ENCODE measurements at regions not wholly inside any gene's neighbourhood (a gene's known extent, or its start where the extent isn't known, plus 50 kb on each side); places are given as distances from the start of the nearest gene placed in this dataset.

DNA sequence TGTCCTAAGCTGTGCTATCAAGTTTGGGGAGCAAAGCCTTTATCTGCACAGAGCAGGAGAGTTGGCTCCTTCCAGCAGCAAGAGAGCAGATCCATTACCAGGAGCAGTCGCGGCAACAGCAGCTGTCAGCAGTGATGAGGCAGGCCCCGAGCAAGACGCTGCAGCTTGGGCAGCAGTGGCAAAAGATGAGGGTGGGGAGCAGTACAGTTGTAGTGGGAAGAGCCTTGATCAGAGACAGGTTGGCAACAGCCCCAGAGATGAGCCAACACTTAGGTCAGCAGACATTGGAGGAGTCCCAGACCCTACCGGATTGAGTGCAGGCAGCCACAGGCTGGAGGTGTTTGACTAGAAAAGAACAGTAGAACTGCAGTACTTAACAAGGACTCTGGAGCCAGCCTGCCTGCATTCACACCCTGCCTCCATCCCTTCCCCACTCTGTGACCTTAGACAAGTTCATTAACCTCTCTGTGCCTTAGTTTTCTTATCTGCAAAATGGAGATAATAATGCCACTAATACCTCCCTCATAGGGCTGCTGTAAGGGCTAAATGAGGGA lies 117.1 kb upstream of the SERTAD2 start:
- no TSS peak for BruUV-seq (replicated peaks)
- H2AFZ ChIP-seq (ENCODE audit: low read depth, low read length) = no peak overlapping the region
- FAIRE-seq = no peak

More for the DNA sequence above, 117.1 kb upstream of the SERTAD2 start:
- no peaks in the 10 kb centered on the region for H3K79me2 ChIP-seq (ENCODE audit: control insufficient read depth, insufficient read depth, low read length)
- H3K9ac ChIP-seq (replicated peaks; ENCODE audit: extremely low read depth, insufficient read depth, low read length) = no peak overlapping the region
- dilution Hi-C loops (cut with MboI; ENCODE audit: extremely low pct_ligation_motif_present, low sequenced_read_pairs) (no loop called here), intact Hi-C loops (cut with micrococcal nuclease) (no loop called here)
- no peak overlapping the region for H3K4me3 ChIP-seq (replicated peaks in 1 of 3; ENCODE audit: insufficient read depth in 1 of 3, low read depth in 1 of 3, low read length in 3 of 3)
- TF ChIP-seq CTCF (IDR thresholded peaks at IDR 0.05; ENCODE audit: extremely low read depth in 1 of 2, insufficient read depth in 1 of 2, low read depth in 1 of 2, low read length in 2 of 2) = no peak
- TF ChIP-seq JUN (IDR thresholded peaks at IDR 0.05; ENCODE audit: borderline replicate concordance, insufficient read depth, insufficient read length, low read depth) = no peak
- TF ChIP-seq FOS (IDR thresholded peaks at IDR 0.05; ENCODE audit: borderline replicate concordance, insufficient read depth, low read length) = no peak
- no peak for TF ChIP-seq MAX (IDR thresholded peaks at IDR 0.05; ENCODE audit: insufficient read depth, insufficient read length)
- TF ChIP-seq GATA2 (IDR thresholded peaks at IDR 0.05; ENCODE audit: insufficient read depth, insufficient read length, low read depth, low read length) = no peak
- no peak for TF ChIP-seq EZH2 (IDR thresholded peaks at IDR 0.05; ENCODE audit: borderline replicate concordance, low read depth, low read length, severe bottlenecking)
- no peak for TF ChIP-seq POLR2AphosphoS5 (IDR thresholded peaks at IDR 0.05; ENCODE audit: insufficient read depth, low read depth, low read length)
- TF ChIP-seq POLR2A (IDR thresholded peaks at IDR 0.05; ENCODE audit: low read depth, low read length) = no peak
- no peak for TF ChIP-seq MYC (IDR thresholded peaks at IDR 0.05; ENCODE audit: low read depth, low read length)
- H3K9me1 ChIP-seq (replicated peaks; ENCODE audit: control insufficient read depth, extremely low read depth, insufficient read depth, low read length) = no peaks in the 10 kb centered on the region
- no peak overlapping the region for H3K27ac ChIP-seq (ENCODE audit: insufficient read depth, low read depth, low read length)
- POLR2A ChIA-PET = no interaction called here
- peaks cover 12% of the 10 kb centered on the region for H3K4me1 ChIP-seq (ENCODE audit: control insufficient read depth, extremely low read depth, insufficient read depth, low read length)
- H3K36me3 ChIP-seq (ENCODE audit: control insufficient read depth in 2 of 2, extremely low read depth in 1 of 2, insufficient read depth in 2 of 2, low read length in 2 of 2) = no peaks in the 10 kb centered on the region
- CTCF ChIA-PET = interaction anchor here (1.7 kb wide), 1 partner anchor 9 kb away, joined by 6 read pairs; no protein-coding TSS in a partner anchor
- no peaks in the 10 kb centered on the region for H3K27me3 ChIP-seq (ENCODE audit: control insufficient read depth in 2 of 2, insufficient read depth in 2 of 2, low read length in 2 of 2)
- H3K4me2 ChIP-seq (ENCODE audit: insufficient read depth, low read length) = no peak overlapping the region
- no peak for DNase-seq (ENCODE audit: low read depth, low spot score)
- no peaks in the 10 kb centered on the region for H3K9me3 ChIP-seq (replicated peaks; ENCODE audit: control insufficient read depth, insufficient read depth, low read length)
- H4K20me1 ChIP-seq (replicated peaks; ENCODE audit: control insufficient read depth, extremely low read depth, insufficient read depth, low read length) = no peaks in the 10 kb centered on the region

All from endothelial cell of umbilical vein (primary cell).